ENCODE measurements at regions not wholly inside any gene's neighbourhood (a gene's known extent, or its start where the extent isn't known, plus 50 kb on each side); places are given as distances from the start of the nearest gene placed in this dataset.

- DNase-seq (ENCODE audit: low spot score): no peak
- H3K9me3 Mint-ChIP-seq: peaks cover 16% of the 10 kb centered on the region
- H3K36me3 Mint-ChIP-seq: peaks cover 19% of the 10 kb centered on the region
- H3K27ac Mint-ChIP-seq: peak overlapping the region; percentile 58
- ChIA-PET CTCF (no interaction called here), POLR2A (no interaction called here)
- peaks cover 62% of the 10 kb centered on the region for H3K4me1 Mint-ChIP-seq
- H3K4me3 Mint-ChIP-seq: no peak overlapping the region
- no peak for TF ChIP-seq NR3C1 (CRISPR knock-in tag; conservative IDR thresholded peaks at IDR 0.05; ENCODE audit: low read depth)
- no peak for TF ChIP-seq CBFB (CRISPR knock-in tag; IDR thresholded peaks at IDR 0.05; ENCODE audit: low read depth)
- TF ChIP-seq PREB (CRISPR knock-in tag; IDR thresholded peaks at IDR 0.05; ENCODE audit: borderline replicate concordance): no peak
- no peak for TF ChIP-seq CDX4 (CRISPR knock-in tag; IDR thresholded peaks at IDR 0.05; ENCODE audit: borderline replicate concordance)
- TF ChIP-seq ZNF281 (CRISPR knock-in tag; IDR thresholded peaks at IDR 0.05): no peak
- no peak for TF ChIP-seq SMAD3 (CRISPR knock-in tag; IDR thresholded peaks at IDR 0.05; ENCODE audit: borderline replicate concordance)
- TF ChIP-seq ZNF121 (CRISPR knock-in tag; IDR thresholded peaks at IDR 0.05): no peak
- no peak for TF ChIP-seq E2F1 (CRISPR knock-in tag; IDR thresholded peaks at IDR 0.05)
- H3K27me3 Mint-ChIP-seq (ENCODE audit: low read depth): no peaks in the 10 kb centered on the region
- no peak for ATAC-seq
These were observed 144.0 kb downstream of the CAAP1 start for GRCh38 chr9:26748449-26749058.

GRCh38 chr9:26747611-26748010 lies 145.0 kb downstream of the CAAP1 start:
- ChIA-PET POLR2A (no interaction called here), CTCF (interaction anchor here (2.2 kb wide), 1 partner anchor 24 kb away, joined by 8 read pairs; no protein-coding TSS in a partner anchor)
- Mint-ChIP-seq H3K4me3 (no peak overlapping the region), H3K36me3 (peaks cover 19% of the 10 kb centered on the region), H3K4me1 (peaks cover 68% of the 10 kb centered on the region), H3K9me3 (peaks cover 16% of the 10 kb centered on the region), H3K27me3 (ENCODE audit: low read depth) (peaks cover 3% of the 10 kb centered on the region; the same call in 1 of the 2 replicates), H3K27ac (peak overlapping the region; percentile 58)
- no peak for ATAC-seq
- no peak for DNase-seq (ENCODE audit: low spot score)
- TF ChIP-seq FOXJ3 (CRISPR knock-in tag; IDR thresholded peaks at IDR 0.05; ENCODE audit: borderline replicate concordance) (no peak), SOX15 (CRISPR knock-in tag; IDR thresholded peaks at IDR 0.05) (no peak), ATF6 (CRISPR knock-in tag; IDR thresholded peaks at IDR 0.05) (no peak), ZNF317 (CRISPR knock-in tag; IDR thresholded peaks at IDR 0.05; ENCODE audit: borderline replicate concordance, low read depth) (no peak), NR2C2 (CRISPR knock-in tag; IDR thresholded peaks at IDR 0.05) (no peak), USF1 (CRISPR knock-in tag; IDR thresholded peaks at IDR 0.05) (no peak), ZNF425 (CRISPR knock-in tag; conservative IDR thresholded peaks at IDR 0.05) (no peak), ZNF138 (CRISPR knock-in tag; conservative IDR thresholded peaks at IDR 0.05) (no peak), CTCF (IDR thresholded peaks at IDR 0.05) (no peak), E2F1 (CRISPR knock-in tag; IDR thresholded peaks at IDR 0.05) (no peak), ATF1 (CRISPR knock-in tag; IDR thresholded peaks at IDR 0.05) (no peak)
